PFSK-1 (cell line): ENCODE measurements at regions not wholly inside any gene's neighbourhood (a gene's known extent, or its start where the extent isn't known, plus 50 kb on each side); places are given as distances from the start of the nearest gene placed in this dataset.

Experiments used
- FOXP2 ChIP-seq: optimal IDR thresholded peaks from 2 replicates; pipeline ENCODE3; 2011; ENCODE audit warnings: borderline replicate concordance, control low read depth, inconsistent platforms; ENCODE audit not compliant: insufficient read depth; ENCODE audit errors: extremely low read length, extremely low read depth
- POLR2AphosphoS5 ChIP-seq: IDR thresholded peaks from 2 replicates; pipeline ENCODE4 v1.6.1; 2012; ENCODE audit warnings: low read depth, mild to moderate bottlenecking, control low read depth, low read length, moderate library complexity
- SIN3A ChIP-seq: IDR thresholded peaks from 2 replicates; pipeline ENCODE4 v1.6.1; 2012; ENCODE audit warnings: mild to moderate bottlenecking, low read length, moderate library complexity, borderline replicate concordance; ENCODE audit not compliant: insufficient read depth
- TAF1 ChIP-seq: IDR thresholded peaks from 2 replicates; pipeline ENCODE4 v1.6.1; 2012; ENCODE audit warnings: low read length, control low read depth, borderline replicate concordance; ENCODE audit not compliant: insufficient read depth
- TF ChIP-seq, protein P1 (sequence below), 2 experiments: IDR thresholded peaks; 2 replicates each; pipeline versions ENCODE4 v1.6.1 to v1.8.0; 2011 to 2012; ENCODE audit warnings: low read depth in 2 of 2, low read length in 2 of 2, control low read depth in 1 of 2, inconsistent platforms in 1 of 2, mild to moderate bottlenecking in 1 of 2, moderate library complexity in 1 of 2; ENCODE audit not compliant: insufficient read depth in 1 of 2

DNA sequence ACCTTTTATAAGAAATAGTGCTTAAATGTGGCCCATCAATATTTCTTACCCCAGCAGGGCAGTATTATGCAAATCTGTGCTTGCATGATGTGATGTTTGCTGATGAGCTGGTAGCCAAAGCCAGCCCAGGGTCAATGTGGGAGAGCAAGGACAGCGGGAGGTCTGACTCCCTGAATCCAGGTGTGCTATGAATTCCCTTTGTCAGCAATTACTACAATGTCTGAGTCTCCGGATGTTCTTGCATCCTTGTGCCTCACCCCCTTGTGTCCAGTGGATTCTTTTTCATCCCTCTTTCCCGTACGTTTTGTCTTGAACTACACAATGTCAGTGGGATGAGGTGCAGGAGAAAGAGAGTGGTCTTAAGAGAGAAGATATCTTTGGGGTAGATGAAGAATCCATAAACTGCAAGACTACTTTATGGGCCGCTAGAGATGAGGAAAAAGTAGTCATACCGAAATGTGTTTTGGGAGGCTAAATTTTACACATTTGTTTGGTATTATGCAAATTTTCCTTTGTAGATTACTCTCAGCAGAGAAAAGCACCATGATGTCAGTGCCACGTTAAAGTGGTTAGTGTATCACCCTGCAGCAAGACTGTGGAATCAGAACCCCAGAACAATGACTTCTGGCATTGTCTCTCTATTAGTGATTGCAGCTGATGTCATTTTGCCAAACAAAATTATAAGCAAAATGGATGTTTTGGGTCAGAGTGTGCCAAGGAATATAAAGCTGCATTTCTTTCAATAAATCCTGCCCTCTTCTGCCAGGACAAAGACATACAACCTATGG lies 53.5 kb upstream of the TSHZ3 start:
- TF ChIP-seq TAF1: no peak
- no peak for TF ChIP-seq SIN3A
- TF ChIP-seq, protein P1, sequence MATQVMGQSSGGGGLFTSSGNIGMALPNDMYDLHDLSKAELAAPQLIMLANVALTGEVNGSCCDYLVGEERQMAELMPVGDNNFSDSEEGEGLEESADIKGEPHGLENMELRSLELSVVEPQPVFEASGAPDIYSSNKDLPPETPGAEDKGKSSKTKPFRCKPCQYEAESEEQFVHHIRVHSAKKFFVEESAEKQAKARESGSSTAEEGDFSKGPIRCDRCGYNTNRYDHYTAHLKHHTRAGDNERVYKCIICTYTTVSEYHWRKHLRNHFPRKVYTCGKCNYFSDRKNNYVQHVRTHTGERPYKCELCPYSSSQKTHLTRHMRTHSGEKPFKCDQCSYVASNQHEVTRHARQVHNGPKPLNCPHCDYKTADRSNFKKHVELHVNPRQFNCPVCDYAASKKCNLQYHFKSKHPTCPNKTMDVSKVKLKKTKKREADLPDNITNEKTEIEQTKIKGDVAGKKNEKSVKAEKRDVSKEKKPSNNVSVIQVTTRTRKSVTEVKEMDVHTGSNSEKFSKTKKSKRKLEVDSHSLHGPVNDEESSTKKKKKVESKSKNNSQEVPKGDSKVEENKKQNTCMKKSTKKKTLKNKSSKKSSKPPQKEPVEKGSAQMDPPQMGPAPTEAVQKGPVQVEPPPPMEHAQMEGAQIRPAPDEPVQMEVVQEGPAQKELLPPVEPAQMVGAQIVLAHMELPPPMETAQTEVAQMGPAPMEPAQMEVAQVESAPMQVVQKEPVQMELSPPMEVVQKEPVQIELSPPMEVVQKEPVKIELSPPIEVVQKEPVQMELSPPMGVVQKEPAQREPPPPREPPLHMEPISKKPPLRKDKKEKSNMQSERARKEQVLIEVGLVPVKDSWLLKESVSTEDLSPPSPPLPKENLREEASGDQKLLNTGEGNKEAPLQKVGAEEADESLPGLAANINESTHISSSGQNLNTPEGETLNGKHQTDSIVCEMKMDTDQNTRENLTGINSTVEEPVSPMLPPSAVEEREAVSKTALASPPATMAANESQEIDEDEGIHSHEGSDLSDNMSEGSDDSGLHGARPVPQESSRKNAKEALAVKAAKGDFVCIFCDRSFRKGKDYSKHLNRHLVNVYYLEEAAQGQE (IDR thresholded peaks at IDR 0.05; ENCODE audit: insufficient read depth in 1 of 2, low read depth in 2 of 2, low read length in 2 of 2): no peak
- no peak for TF ChIP-seq FOXP2
- TF ChIP-seq POLR2AphosphoS5: no peak

DNA sequence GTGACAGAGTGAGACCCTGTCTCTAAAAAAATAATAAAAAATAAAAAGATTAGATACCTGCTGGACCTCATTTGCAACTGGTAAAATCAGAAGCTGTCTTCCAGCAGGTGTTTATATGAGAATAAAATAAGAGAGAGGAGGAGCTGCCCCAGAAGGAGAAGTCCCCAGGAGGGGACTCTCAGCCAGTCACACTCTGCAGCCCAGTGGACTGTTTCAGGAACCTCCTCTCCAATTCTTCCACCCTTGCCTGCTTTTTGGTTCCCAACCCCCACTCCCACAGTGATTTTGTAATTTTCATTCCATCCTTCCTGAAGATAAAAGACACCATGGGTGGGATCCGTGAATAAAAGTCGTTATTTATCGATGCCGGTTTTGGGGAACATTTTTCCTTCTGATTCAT lies 56.9 kb upstream of the TSHZ3 start:
- TF ChIP-seq SIN3A (no peak), TAF1 (no peak), FOXP2 (no peak), POLR2AphosphoS5 (no peak)
- TF ChIP-seq, protein P1 (IDR thresholded peaks at IDR 0.05; ENCODE audit: insufficient read depth in 1 of 2, low read depth in 2 of 2, low read length in 2 of 2): no peak

DNA sequence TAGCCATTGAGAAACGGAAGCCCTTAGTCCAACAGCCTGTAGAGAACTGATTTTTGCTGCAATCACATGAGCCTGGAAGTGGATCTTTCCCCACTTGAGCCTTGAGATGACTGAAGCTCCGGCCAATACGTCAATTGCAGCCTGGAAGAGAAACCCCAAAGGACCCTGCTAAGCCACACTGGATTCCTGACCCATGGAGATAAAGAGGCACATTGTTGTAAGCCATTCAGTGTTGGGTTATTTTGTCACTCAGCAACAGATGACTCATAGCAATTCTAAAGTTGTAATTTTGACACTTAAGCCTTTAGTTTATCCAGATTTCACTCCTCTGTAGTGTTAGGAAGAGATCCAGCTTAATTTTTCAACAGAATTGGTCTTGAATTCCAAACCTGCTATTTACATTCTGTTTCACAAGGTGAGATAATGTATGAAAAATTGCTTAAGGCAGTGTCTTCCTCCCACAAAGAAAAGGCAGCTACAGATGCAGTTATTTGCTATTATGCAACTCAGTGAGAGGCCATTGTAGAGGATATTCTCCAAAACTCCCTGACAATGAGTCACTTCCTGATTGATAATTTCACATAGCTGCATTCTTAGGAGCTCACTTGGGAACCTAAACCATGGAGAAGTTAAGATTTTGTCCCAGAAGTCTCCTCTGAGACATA lies 59.4 kb upstream of the TSHZ3 start:
- TF ChIP-seq, protein P1 (IDR thresholded peaks at IDR 0.05; ENCODE audit: insufficient read depth in 1 of 2, low read depth in 2 of 2, low read length in 2 of 2): no peak
- TF ChIP-seq SIN3A (no peak), POLR2AphosphoS5 (no peak), FOXP2 (no peak), TAF1 (no peak)

DNA sequence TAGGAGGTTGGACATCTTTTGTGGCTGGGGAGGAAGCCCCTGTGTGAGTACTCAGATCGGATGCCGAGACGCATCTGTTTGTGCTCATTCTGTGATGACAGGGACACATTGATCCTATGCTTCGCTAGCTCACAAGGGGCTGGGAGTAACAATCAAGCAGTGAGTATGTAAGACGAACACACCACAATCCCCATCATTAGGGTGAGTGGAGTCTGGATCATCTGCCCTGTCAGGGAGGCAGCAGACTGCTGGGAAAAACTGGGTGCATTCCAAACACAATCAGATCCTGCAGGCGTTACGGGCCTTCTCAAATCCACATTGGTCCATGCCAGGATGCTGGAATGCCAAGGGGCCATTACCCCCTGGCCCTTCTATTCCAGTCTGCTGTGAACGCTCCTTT lies 64.1 kb upstream of the TSHZ3 start:
- no peak for TF ChIP-seq FOXP2

DNA sequence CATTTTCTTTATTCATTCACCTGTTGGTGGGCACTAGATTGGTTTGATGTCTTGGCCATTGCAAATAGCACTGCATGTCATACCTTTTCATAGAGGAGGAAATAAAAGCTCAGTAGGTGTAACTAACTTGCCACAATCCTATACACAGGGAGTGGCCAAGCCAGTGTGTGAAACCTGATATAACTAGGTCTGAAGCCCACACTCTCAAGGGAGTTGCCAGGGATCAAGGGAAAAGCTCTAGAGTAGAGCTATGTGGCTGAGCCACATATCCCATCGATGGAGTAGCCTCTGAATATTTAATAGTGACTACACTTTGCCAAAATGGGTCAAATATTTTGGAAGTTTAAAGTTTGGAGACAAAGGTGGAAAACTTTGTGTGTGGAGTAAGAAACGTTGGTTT lies 66.1 kb upstream of the TSHZ3 start:
- TF ChIP-seq TAF1 (no peak), POLR2AphosphoS5 (no peak), SIN3A (no peak), FOXP2 (no peak)
- TF ChIP-seq, protein P1 (IDR thresholded peaks at IDR 0.05; ENCODE audit: insufficient read depth in 1 of 2, low read depth in 2 of 2, low read length in 2 of 2): no peak
